ENCODE measurements at regions not wholly inside any gene's neighbourhood (a gene's known extent, or its start where the extent isn't known, plus 50 kb on each side); places are given as distances from the start of the nearest gene placed in this dataset.
A peak's percentile ranks its signal among the peaks of the same experiment; 100 is the strongest.
"Not testable (repeated sequence)": the region's sequence is repeated elsewhere in the genome, so short reads cannot be mapped to it uniquely, and the experiment has no call there.

DNA sequence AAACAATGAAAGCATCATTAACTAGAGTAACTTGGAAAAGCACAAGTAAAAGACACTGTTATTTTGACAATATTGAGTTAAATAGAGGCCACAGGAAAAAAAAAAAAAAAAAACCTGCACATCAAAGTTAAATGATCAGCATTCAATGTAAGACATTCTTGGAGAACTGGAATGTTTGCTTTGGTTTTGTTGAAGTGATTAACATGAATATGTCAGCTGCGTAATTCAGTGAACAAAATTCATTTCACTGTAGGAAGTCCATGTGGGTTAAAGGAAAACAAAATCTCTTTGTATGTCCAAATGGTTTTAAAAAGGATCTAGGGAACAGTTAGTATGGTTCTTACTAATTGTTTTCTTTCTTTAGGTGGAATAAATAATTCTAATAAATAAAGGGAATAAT, 252.8 kb upstream of the CNTN6 start:
- DNase-seq = no peak

DNA sequence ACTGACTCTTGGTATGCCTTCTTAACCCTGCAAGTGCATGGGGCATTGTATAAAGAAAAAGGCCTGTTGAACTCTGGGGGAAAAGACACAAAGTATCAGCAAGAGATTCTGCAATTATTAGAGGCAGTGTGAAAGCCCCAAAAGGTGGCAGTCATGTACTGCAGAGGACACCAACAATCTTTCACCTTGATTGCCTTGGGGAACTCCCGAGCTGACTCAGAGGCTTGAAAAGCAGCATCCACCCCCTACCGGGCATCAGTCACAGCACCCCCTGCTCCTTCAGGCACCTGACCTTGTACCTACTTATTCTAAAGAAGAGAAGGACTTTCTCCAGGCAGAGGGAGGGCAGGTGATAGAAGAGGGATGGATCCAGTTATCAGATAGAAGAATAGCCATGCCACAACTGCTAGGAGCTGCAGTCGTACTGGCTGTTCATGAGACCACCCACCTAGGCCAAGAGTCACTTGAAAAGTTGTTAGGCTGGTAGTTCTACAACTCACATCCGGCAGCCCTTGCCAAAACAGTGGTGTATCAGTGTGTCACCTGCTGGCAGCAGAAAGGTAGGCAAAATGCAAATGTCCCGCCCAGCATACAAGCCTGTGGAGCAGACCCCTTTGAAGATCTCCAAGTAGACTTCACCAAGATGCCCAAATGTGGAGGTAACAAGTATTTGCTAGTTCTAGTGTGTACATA, 241.6 kb upstream of the CNTN6 start:
- DNase-seq = no peak

DNA sequence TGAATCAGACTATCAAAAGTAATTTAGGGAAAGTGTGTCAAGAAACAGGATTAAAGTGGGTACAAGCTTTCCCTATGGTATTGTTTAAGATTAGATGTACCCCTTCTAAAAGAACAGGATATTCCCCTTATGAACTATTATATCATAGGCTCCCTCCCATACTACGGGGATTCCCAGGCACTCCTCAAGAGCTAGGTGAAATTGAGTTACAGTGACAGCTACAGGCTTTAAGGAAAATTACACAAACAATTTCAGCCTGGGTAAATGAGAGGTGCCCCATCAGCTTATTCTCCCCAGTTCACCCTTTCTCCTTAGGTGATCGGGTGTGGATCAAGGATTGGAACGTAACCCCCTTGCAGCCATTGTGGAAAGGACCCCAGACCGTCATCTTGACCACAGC, 240.8 kb upstream of the CNTN6 start:
- peak; percentile 19 for DNase-seq

DNA sequence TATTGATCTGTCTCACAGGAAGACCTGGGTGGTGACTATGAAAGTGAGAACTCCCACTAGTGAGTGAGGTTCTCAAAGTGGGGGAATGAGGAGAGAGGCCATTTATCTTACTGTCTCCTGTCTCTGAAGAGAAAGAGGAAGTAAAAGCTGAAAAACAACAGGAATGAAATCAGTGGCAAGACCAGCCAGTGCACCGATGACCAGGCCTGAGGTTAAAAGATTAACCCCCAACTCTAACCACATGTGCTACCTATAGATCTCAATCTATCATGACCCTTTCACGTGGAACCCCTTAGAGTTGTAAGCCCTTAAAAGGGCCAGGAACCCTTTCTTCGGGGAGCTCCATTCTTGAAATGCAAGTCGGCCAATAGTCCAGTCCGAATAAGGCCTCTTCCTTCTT, 239.3 kb upstream of the CNTN6 start:
- DNase-seq = no peak

DNA sequence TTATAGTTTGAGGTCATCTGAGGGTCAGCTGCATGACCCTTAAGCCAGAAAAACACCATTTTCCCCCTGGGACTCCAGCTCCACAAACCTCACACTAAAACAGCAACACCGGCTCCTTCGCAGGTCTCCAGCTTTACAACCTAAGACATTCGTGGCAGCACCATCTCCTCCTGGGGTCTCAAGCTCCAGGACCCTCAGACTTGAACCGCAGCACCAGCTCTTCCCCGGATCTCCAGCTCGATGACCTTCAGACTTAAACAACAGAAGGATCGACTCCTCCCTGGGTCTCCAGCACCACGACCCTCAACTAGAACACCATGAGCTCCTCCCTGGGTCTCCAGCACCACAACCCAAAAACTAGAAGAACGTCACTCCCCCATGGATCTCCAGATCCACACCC, 233.7 kb upstream of the CNTN6 start:
- no peak for DNase-seq

DNA sequence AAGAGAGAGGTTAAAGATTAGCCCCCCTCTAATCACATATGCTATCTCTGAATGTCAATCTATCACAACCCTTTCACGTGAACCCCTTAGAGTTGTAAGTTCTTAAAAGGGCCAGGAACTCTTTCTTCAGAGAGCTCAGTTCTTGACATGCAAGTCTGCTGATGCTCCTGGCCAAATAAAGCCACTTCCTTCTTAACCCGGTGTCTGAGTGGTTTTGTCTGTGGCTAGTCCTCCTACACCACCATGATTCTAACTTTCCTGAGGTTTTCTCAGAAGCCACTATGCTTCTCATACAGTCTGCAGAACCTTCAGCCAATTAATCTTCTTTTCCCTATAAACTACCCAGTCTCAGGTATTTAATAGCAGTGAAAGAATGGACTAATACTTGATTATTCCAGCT, 231.1 kb upstream of the CNTN6 start:
- DNase-seq = no peak

DNA sequence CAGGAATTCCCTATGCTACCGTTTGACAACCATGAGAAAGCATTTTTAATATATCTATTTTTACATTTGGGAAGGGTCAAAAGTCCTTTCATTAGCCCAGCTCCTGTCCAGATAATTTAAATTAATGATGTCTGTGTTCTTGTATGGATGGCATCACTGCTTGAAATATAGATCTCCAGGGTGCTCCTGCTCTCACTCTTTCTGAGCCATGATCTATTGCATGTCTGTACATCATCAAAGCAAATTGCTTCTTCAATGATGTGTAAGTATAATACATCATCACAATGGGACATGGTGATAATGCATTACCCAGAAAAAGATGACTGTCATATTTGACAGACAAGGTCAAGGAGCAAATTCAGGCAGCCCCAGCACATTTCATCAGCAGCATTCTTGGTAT, 223.6 kb upstream of the CNTN6 start:
- no peak for DNase-seq

DNA sequence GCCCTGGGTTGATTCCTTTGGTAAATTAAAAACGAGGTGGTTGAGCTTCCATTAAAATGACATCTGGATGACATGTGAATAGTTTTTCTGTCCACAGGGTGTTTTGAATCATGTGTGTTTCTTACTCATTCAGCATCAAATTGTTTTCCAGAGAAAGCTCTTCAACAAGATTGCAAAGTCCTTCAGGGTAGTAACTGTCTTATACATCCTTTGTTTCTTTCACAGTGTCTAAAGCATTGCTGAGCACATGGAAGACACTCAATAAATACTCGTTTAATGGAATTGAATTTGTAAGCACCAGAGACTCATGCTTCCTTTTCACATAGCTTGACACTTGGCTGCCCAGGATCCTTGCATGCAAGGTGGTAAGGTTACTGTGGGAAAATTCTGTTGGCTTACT, 223.1 kb upstream of the CNTN6 start:
- no peak for DNase-seq

DNA sequence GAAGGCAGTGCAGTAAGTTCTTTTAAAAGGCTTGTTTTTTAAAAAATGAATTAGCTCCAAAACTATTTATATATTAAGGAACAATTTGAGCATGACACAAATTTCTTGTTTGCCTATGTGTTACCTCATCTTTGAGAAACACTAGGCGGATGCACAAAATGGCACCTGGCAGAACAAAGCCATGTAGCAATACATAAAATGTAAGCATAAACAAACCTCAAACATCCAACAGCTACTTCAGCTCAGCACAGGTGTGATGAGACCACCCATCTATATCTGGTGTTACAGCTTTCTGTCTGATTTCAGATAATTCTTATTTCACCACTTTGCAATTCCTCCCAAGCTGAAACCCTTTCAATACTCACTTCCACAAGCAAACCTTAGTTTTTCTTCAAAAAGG, 221.2 kb upstream of the CNTN6 start:
- no peak for DNase-seq

DNA sequence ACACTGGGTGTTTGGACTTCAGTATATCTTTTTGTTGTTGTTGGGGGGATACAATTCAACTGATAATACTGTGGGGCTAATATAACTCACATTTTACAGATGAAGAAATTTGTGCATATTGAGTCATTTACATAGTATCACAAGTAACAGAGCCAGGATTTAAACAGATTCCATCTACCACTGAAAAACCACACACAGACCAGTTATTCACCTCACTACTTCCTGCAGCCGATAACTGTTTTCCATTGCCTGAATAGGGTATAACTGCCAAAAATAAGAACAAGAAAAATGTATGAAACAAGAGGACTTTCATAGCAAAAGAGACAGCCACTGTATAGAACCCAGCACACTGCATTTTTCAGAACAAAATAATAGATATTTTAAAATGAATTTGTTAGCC, 215.8 kb upstream of the CNTN6 start:
- DNase-seq = no peak

DNA sequence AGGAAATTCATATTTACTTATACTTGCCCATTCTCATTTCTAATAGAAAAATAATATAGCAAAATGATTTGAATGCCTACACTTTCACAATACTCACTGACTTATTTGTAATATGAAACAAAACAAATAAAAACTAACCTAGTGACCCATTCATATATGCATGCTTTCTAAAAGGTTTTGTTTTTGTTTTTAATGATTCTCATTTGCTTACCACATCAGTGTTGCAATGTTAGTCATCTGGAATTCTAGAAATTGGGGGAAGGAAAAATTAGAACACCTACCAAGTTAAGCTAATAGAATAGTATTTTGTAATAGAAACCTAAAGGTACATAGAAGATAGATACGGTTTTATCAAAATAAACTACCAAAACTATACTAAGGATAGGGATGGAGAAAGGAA, 214.1 kb upstream of the CNTN6 start:
- no peak for DNase-seq

DNA sequence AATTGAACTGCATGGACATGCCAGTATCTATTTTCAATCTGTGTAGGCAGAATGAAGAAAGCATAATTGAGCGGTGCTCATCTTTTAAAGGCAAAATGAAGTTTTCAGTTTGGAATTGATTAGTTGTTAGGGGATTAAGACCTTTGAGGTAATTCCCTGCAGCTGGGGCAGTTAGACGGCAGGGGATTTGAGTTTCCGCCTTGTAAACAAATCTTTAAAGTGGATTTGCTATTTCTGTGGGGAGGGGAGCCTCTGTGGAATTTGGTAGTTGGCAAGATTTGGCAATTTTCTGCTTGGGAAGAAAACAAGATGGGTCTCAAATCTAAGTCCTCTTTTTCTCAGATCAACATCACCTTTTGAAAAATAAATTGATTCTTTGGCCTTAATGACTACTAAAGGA, 212.5 kb upstream of the CNTN6 start:
- no peak for DNase-seq

DNA sequence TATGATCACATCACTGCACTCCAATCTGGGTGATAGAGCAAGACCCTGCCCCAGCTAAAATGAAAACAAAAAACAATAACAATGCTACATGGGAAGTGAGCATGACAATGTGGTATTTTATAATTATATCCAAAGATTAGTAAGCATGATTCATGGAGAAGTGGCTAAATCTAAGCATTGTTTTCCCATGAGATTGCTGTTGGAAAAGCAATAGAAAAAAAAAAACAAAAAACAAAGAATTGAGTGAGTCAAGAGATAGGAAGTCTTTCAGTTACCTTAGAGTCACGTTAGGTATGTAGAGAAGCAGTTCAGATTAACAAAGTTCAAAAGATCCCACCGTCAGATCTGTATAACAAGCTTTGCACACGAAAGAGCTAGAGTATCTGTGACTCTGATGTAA, 210.3 kb upstream of the CNTN6 start:
- no peak for DNase-seq

DNA sequence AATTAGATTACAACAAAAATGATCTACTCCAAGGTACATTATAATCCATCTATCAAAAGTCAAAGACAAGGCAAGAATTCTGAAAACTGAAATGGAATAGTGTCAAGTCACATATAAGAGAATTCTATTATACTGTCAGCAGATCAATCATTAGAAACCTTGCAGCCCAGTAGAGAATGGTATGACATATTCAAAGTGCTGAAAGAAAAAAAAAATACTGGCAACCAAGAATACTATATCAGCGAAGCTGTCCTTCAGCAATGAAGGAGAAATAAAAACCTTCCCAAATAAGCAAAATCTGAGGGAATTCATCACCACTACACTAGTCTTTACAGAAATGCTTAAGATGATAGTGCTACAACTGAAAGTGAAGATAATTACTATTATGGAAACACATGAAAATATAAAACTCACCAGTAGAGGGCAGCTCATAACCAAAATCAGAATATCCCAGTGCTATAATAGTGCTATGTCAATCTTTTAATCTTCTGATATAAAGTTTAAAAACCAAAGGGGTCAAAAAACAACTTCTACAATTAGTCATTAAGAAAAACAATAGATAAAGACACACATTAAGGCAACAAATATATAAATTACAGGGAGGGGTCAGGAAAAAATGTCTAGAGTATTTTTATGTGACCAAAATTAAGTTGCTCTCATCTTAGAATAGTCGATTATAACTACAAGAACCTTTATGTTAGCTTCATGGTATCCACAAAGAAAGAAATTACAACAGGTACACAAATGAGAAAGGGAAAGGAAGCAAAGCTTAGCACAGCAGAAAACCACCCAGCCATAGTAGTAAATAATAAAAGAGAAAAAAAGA, 190.7 kb upstream of the CNTN6 start:
- DNase-seq = no peak

DNA sequence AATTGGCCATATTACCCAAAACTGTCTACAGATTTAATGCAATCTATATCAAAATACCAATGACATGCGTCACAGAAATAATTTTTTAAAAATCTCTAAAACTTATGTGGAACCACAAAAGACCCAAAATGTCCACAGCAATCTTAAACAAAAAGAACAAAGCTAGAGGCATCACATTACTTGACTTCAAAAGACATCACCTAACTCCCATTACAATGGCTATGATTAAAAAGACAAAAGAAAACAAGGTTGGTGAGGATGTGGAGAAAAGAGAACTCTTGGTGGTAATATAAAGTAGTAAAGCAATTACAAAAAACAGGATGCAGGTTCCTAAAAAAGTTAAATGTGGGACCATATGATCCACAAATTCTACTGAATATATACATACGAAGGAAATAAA, 187.6 kb upstream of the CNTN6 start:
- no peak for DNase-seq

DNA sequence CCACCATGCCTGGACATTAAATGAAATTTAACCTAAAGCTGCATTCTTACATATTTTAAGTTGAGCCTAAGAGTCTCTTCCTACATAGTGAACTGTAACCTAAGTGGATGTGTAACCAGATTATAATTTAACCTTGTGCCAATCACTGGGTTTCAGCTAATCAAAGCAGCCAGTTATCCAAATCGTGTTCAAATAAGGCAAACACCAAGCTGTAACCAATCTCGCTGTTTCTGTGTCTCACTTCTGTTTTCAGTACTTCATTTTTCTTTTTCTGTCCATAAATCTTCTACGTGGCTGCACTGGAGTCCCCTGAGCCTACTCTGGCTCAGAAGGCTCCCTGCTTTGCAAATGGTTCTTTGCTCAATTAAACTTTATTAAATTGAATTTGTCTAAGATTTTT, 186.1 kb upstream of the CNTN6 start:
- DNase-seq = no peak

DNA sequence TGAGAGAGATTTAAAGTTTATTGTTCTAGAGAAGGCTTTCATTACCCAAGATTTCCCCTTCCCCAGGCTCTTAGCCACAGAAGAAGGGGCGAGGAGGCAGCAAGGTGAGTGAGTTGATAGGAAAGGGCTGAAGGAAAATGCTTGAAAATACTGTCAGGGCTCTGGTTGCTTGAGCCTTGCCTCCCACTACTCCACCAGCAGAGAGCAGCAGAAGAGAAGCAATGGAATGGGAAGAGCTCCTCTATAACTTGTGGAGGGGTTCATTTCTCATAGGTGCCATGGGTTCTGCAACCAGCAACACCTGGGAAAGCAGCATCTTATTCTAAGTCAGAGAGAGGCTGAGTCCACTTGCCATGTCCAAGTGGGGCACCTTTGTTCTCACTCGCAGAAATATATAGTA, 184.0 kb upstream of the CNTN6 start:
- DNase-seq = peak; percentile 6

DNA sequence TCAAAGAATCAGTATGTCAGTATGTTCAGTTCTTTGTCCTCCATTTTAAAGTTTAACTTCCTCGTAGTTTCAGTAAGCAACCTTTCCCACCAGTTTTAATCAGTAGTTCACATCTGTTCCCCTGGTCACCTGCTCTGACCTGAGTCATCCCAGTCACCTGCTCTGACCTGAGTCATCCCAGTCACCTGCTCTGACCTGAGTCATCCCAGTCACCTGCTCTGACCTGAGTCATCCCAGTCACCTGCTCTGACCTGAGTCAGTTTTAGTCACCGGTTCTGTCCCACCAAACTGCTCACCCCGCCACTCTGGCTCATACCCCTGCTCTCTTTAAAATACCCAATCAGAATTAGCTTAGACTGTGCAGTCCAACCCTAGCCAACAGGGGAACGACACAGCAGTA, 180.1 kb upstream of the CNTN6 start:
- not testable (repeated sequence) for DNase-seq

DNA sequence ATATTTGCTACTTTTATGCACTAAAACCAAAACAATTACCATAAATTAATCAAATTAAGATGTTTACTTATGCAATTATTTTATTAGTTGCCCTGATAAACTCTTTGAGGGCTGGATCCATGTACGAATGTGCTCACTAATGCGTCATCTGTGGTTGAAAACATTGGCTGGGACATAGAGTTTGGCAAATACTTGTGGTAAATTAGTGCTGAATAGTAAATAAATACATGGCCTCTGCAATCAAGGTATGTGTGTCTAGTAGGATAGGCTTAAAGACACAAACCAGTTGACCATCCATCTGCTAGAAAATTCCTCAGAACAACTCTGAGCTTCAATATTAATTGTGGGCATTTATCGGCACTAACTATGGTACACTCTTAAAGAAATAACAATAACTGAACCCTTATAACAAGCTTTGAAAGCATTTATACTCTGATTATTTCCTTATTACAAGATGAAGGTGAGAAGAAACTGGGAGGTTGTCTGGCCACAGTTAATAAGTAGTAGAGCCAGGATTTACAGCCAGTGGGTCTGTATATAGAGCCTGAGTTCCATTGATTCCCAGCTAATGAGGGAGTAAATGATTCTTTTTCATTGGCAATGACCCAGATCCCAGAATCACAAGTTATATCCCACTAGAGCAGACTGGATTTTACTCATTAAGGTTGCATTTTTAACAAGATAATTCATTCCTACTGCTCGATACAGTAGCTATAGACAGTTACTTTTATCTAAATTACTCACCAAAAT, 169.5 kb upstream of the CNTN6 start:
- DNase-seq = no peak

DNA sequence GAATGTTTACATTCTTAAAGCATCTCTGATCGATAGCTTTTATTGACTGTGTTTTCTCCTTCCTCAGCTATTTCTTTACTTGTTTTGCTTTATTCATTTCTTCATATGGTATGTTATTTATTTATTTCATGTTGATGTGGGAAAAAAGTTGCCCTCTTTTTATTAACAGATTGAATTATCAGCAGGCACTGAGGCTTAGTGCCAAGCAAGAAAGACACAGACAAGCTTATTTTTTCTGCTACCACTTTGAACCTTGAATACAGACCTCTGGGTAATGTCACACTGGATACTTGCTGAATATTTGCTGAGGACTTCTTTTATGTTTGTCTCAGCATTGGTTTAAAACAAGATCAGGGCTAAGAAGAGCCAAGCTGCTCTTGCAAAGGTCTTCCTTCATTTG, 162.0 kb upstream of the CNTN6 start:
- no peak for DNase-seq

DNA sequence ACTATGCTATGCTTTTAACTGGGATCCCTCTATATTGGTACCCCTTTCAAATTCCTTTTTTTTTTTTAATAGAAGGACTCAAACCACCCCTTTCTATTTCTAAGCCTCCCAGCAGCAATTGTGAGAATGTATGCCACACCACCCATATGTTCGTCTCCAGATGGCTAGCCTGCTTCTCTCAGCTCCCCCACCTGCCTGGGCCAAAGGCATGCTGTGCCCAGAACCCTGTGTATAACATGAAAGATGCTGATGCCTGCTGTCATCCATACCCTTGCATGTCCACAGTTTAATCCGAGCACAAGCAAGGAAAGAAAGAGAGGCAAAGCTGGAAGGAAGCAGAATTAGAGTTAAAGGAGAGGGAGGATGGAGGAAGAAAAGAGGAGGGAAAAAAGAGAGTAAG, 159.5 kb upstream of the CNTN6 start:
- DNase-seq = no peak

DNA sequence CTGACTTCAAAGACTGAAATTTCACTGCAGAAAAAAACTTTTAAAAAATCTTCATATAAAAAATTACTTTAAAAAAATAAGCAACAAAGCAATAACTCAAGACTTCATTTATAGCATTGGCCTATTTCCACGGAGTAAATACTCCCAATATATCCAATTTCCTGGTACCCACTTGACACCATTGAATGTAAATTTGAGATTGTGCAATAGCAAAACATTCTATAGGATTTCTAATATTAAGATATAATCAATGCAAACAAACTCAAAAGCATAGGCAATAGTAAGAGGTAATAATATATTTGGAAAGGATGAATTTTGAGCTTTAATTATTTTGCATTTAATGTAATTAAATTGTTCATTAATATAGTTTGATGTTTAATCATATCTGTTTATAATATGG, 148.0 kb upstream of the CNTN6 start:
- no peak for DNase-seq

DNA sequence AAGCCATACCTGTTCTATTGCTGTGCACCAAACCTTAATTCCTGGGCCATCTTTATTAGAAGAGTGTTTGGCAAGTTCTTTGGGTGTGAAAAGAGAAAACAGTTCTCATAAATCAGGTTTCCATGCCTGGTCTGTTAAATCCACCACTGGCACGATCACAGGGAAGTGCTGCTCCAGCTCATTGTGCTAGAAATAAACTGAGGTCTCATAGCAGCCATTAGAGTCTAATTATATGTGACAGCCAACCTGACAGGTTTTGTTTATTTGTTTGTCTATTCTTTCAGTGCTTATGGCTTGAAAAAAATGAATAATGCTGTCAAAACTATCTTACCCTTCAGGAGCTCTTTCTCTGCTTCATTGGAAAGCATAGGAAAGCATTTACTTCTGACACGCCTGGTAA, 147.1 kb upstream of the CNTN6 start:
- no peak for DNase-seq

DNA sequence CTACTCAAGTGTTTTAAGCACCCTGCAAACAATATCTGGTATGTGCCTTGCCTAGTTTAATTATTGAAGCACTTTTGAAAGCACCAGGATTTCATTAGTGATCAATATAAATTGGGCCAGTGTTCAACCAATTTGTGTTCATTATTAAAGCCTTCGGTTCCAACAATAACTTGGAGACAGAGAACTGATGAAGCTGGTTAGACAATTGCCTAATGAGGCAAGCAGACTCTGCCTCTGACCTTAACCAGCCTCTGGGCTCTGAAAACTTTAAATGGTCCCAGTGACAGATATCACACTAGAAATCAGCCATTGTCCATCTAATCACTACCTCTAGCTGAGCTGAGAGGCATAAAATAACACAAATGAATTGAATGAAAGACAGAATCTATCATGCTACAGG, 139.9 kb upstream of the CNTN6 start:
- DNase-seq = no peak

Measured in NCI-H526 treated with DMSO at 0.1 percent for 48 hours (cell line).